Stimulated activated CD4-positive, alpha-beta T cell treated with anti-CD3 and anti-CD28 coated beads, TNF-alpha, amount 100 ng/mL, for 1 hour (primary cell): ENCODE measurements at regions not wholly inside any gene's neighbourhood (a gene's known extent, or its start where the extent isn't known, plus 50 kb on each side); places are given as distances from the start of the nearest gene placed in this dataset.

Experiments used
- DNase-seq, 3 donors: peaks; one replicate each; pipeline ENCODE4 v3.0.0-alpha.2; 2020; ENCODE audit warnings: low read depth in 3 of 3, low spot score in 1 of 3

- no peak for DNase-seq
Measured at GRCh38 chr2:62370321-62371250, 135.4 kb downstream of the TMEM17 start.

DNA sequence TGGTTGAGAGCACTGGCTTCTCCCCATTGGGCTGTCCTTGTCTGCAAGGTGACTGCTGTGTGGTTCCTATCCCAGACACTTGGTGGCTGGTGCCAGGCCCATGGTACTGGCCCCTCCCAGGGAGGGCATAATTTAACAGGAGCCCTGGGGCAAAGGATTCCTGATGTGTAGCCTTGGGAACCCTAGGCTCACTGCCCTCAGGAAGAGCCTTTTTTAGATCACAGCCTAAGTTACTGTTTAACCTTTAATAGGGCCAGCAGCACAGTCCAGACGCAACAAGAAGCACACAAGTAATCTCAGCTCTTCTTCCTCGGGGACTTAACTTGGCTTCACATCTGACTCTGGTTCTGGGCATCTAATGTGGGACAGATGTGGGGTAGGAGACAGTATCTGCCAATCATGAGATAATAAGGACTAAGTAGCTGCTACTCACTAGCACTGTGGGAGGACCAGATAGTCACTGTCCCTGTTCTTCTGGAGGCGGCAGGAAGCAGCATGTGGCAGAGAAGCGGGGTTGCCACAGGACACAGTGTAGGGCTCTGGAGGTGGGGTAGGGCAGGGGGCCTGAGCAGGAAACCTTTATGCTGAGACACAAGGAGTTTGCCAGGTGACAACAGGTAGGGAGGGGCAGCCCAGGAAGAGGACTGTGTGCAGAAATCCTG lies 136.3 kb downstream of the TMEM17 start:
- no peak for DNase-seq

DNA sequence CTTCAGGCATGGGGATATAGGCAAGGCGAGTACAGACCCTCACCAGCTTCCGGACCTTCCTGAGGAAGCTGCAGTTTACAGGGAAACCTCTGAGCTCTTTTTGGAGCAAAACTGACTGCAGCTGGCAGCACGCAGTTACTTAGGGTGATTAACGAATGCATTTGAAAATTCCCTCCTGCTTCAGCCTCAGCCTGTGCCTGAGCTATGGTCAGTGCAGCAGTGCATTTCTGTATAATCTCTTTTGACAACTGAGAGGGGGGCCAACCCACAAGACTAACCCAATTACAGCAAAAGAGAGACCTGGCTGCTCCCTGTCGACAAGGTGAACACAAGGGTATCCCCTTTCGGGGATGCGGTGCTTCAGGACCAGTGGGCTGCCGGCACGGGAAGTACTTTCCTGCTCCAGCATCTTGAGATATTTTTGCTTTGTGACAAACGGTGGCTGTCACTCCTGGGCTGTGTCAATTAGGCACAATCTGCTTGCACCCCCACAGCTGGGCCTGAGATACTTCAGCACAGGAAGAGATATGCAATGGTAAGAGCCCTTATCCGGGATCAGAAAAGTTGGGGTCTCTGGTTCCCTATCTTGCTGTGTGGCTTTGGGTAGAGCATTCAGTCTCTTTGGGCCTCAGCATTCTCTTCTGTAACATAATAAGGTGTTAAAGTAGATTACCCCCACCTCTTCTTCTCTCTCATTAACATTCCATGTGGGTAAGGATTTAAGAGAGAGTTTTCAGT lies 141.0 kb downstream of the TMEM17 start:
- no peak for DNase-seq

DNA sequence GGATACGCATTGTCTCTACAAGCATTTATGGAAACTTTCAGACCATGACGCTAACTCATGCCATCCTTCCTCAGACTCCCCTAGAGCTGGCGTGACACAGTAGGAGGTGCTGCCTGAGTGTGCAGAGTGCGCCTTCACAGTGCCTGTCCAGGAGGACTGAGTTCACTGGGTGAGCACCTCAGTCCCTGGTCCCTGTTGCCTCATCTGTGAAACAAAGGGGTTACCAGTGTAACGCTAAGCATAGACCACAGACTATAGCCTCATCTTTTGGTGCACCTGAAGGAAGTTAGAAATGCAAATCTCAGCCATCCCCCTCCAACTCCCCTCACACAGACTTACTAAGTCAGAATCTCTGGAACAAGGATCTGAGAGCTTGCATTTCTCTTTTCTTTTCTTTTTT lies 142.8 kb downstream of the TMEM17 start:
- no peak for DNase-seq

DNA sequence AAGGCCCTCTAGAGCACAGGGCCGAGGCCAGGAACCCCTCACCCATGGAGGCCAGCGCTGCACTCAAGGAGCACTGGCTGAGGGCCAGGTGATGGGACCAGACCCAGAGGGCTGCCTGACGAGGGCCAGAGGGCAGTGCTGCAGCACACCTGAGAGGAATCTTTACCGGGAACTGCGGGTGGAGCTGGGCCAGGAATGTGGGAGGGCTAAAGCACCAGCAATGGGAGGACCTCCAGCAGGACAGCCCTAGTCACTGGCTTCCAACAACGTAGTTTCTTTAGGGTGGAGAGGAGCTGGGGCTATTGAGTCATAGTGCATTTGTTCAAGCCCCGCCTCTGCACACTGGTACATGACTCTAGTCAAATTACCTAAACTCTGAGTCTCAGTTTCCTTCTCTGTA lies 143.4 kb downstream of the TMEM17 start:
- no peak for DNase-seq

- DNase-seq = no peak
Measured at GRCh38 chr2:62361964-62362363, 144.0 kb downstream of the TMEM17 start.

DNA sequence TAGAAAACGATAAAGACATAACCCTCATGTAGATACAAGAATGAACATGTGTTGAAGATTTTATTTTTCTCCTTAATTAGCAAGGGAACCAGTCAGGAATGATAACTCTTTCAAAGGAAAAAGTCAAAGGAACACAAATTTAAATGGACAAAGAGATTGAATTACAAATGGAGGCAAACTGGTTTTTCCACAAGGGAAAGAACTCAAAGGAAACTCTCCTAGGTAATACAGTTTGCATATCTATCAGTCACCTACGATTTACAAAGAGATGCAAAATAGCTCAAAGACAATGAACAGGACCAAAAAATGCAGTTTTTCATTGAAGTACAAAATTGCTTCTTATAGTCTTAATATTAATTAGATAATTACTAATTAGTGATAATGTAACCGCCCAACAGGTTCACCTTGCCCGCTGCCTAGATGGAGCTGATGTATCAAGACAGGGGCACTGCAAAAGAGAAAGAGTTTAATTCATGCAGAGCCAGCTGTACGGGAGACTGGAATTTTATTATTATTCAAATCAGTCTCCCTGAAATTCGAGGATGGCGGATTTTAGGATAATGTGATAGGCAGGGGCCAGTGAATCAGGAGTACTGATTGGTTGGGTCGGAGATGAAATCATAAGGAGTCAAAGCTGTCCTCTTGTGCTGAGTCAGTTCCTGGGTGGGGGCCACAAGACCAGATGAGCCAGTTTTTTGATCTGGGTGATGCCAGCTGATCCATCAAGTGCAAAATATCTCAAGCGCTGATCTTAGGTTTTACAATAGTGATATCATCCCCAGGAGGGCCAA lies 151.0 kb downstream of the TMEM17 start:
- no peak for DNase-seq

DNA sequence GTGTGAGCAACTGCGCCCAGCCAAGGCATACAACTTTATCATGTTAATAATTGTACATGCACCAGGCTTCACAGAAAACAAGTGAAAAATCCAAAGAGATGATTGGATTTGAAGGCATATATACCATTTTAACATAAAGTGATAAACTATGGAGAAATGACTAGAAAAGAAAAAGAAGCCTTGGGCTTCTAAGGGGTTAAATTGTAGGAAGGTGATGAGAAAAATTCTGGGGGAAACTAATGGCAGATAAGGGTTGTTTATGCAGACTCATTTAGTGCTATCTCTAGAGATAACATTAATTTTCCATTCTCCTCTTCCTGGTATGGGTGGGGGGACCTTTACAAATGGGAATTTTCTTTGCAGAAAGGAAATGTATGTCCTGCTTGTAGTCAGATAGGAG lies 154.0 kb downstream of the TMEM17 start:
- DNase-seq = no peak

GRCh38 chr2:62349788-62350187 lies 153.9 kb downstream of the B3GNT2 start:
- no peak for DNase-seq

DNA sequence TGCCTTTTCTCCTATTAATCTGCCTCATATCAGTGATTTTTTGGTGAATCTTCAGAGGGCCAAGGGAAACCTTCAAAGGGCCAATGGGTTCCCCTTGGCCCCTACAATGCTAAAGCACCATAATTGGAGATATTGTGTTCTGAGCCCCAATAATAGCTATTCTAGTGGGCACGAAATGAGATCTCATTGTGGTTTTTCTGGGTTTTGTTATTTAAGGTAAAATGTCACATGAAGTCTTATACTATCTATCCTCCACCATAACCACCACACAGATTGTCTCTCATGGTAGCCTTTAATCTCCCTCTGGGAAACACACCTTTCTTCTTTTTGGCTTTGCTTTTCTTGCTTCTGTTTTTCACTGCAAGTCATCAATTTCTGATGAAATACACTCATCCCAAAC lies 152.8 kb downstream of the B3GNT2 start:
- no peak for DNase-seq

- no peak for DNase-seq
Measured at GRCh38 chr2:62347563-62348270, 151.8 kb downstream of the B3GNT2 start.

DNA sequence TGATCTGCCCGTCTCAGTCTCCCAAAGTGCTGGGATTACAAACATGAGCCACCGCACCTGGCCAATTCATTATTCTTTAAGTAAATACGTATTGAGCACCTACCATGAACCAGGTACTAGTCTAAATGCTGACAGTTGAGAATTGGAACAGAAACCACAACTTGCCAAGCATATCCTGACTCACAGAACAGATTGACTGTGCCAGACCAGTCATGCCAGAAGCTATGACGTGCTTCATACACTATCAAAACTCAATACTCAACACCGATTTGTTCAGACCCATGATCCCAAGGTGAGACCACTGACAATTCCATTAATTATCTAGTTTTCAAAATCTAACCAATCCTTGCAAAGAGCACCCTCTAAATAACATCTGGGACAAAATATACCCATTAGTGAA lies 148.6 kb downstream of the B3GNT2 start:
- no peak for DNase-seq

DNA sequence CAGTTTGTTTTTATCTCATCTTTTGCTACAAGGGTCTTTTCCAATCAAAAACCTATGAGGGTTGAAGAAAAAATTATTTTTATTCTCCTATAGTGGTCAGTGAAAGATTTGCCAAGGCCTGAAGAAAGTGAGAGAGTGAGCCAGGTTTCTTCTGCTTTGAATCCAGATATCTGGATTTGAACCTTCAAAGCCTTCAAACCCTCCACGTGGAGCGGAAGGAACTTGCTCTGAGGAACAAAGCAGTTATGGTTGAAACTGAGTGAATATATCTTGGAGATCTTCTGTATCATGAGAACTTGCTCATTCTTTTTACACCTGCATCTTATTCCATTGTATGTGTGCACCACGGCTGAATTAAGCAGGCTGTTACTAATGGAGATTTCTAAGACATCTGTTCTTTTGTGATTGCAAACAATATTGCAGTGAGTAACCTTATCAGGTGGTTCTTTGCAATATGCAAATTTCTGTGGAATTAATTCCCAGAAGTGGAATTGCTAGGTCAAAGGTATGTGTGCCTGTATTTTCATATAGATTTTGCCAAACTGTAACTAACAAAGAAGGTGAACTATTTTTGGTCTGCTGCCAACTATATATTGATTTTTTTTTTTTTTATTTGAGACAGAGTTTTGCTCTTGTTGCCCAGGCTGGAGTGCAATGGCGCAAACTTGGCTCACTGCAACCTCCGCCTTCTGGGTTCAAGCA lies 147.9 kb downstream of the B3GNT2 start:
- DNase-seq = no peak

DNA sequence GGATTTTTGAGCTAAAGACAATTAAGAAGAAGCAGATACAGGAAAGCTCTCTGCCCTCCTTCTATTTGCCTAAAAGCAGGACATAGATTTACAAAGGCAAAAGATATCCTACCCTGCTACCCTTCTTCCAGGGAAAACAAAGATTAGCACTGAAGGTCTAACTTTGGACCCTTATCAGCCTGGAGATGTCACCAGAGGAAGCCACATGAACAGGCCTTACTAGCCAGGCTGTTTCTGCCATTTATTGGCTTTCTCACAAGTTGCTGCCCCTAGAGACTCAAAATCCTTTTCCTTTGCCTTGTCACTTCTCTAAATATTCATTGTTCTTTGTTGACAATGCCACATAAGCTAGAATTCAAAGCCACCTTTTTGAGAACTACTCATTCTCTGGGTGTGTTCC lies 147.3 kb downstream of the B3GNT2 start:
- DNase-seq = no peak

- DNase-seq = no peak
Measured at GRCh38 chr2:62340994-62341484, 145.1 kb downstream of the B3GNT2 start.

- no peak for DNase-seq
Measured at GRCh38 chr2:62339837-62340236, 143.9 kb downstream of the B3GNT2 start.

DNA sequence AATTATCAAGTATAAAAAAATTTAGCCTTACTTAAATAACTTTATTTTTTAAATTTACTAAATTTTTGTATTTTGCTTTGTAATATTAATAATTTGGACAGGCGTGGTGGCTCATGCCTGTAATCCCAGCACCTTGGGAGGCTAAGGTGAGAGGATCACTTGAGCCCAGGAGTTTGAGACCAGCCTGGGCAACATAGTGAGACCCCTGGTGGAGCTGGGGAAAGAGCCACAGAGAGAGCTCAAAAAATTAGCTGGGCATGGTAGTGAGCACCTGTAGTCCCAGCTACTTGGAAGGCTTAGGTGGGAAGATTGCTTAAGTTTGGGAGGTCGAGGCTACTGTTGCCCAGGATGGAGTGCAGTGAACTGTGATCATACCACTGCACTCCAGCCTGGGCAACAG lies 143.5 kb downstream of the B3GNT2 start:
- DNase-seq = no peak

DNA sequence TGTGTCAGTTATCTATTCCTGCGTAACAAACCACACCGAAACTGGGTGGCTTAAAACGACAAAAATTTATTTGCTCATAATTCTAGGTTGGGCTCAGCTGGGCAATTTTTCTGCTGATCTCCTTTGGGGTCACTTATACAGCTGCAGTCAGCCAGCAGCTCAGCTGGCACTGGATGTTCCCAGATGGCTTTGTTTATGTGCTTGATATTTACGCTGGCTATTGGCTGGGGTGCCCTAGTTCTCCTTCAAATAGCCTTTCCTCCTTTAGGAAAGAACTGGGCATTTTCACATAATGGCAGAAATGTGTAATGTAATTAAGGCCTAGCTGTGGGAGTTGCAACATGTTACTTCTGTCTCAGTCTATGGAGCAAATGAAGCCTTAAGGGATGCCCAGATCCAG lies 142.2 kb downstream of the B3GNT2 start:
- no peak for DNase-seq

DNA sequence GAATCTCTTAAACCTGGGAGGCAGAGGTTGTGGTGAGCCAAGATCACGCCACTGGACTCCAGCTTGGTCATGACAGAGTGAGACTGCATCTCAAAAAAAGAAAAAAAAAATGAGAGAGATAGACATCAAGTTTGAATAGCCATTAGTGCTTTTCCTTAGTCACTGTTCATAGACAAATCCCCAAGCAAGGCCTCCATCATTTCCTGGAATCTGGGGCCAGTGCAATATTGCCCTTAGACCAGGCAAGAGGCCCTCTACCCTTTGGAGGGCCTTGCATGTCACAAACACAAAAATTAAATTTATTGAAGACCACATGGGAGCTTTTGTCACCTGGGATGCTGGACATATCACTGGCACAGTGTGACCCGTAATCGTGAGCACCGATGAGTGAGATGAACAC lies 141.5 kb downstream of the B3GNT2 start:
- DNase-seq = no peak

DNA sequence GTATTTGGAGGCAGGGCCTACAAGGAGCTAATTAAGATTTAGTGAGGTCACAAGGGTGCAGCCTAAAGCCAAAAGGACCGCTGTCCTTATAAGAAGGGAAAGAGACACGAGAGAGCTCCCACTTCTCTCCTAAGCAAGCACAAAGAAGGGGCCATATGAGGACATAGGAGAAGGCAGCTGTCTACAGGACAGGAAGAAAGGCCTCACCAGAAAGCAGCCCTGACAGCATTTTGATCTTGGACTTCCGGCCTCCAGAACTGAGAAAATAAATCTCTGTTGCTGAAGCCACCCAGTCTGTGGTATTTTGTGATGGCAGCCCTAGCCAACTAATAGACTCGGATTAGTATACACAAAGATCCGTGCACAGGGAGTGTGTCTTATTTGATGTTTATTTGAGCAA lies 139.7 kb downstream of the B3GNT2 start:
- no peak for DNase-seq
